ENCODE measurements at regions not wholly inside any gene's neighbourhood (a gene's known extent, or its start where the extent isn't known, plus 50 kb on each side); places are given as distances from the start of the nearest gene placed in this dataset.

DNA sequence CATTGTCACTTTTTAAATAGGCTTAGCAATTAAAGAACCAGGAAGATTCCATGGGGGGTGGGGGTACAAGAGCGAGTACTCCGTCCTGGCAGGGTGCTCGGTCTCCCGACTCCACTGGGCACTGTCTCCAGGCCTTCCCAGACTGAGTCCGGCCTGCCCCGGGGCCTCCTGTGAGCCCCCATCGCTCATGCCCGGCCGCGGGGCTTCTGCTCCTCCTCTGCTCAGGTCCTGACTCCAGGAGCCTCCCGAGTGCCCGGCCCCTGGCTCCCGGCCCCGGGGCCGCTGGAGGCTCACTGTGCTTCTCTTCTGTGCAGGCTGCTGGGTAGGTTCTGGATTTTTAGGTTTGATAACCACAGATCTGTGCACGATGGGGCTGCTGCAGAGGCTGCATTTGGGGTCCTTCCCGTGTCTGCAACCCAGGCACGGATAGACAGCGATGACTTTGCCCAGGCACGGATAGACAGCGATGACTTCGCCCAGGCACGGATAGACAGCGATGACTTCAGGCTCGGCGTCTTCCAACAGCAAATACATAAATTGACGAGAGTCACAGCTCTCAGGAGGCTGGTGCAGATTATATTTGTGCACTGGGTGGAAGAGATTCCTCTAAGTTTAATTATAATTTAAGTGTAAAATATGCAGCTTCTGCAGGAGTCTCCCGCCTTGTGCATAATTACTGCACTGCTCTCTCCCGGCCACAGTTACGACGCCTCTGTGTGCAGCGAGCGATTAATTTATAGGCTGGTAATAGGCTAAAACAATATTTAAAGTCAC, 74.8 kb upstream of the RXRA start:
- no peak for FAIRE-seq

DNA sequence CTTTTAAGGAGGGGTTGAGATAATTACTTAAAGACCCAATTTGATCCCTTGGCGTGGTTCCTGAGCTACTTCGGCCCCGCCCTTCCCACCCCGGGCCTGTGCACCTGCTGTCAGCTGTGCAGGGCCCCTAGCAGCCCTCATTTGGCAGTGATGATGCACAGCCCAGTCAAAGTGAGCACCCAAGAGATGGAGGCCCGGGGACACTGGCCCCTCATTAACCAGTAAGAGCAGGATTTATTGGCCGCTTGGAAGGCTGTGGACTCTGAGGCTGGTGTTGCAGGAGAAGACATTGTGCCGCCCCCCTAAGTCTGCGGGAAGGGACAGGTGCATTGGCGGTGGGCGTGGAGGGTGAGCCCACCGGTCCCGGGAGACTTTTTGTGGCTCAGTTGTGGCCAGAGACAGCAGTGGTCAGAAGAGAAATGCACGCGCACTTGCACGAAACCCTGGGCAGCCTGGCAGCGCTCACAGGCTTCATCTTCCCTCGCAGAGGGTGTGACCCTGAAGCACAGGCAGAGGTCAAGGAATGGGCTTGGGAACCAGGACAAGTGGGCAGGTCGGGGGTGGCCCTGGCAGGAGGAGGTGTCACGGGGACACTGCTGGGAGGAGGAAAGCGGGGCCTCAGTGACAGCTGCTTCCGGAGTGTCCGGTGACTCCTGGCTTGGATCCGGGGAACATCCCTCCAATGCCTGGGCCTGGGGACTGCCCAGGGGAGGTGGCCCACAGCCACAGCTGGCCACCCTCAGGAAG, 74.0 kb upstream of the RXRA start:
- no peak for FAIRE-seq

DNA sequence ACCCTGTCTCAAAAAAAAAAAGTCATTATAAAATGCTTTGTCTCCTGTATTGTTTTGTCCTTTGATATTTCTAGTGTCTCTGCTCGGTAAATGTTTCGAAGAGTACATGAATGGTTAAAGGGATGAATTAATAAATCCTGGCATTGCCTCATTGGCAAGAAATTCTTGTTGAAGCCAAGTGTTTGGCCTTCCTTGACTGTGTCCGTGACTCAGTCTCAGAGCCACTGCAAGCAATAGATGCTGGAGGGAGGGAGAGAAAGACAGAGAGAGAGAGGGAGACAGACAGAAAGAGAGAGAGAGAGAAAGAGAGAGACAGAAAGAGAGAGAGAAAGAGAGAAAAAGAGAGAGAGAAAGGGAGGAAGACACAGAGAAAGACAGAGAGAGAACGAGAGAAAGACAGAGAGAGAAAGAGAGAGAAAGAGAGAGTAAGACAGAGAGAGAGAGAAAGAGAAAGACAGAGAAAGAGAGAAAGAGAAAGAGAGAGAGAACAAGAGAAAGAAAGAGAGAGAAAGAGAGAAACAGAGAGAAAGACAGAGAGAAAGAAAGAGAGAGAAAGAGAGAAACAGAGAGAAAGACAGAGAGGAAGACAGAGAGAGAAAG, 72.5 kb upstream of the RXRA start:
- FAIRE-seq: no peak

DNA sequence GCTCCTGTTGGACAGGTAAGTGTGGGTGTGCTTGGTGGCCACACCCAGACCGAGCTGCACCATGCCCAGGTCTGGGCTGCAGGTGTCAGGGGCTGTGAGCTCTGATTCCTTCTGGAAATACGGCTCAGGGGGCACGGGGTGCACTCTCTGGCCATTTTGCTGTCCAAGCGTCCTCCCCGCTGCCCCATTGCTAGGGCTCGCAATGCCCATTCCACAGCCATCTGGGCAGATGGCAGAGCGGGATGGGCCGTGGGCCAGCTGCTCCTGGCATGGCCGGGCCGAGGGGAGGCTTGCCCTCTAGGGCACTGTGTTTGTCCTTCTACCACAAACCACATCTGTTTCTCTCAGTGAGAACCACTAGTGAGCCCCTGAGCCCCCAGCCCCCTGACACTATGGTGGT, 67.9 kb upstream of the RXRA start:
- FAIRE-seq: no peak

DNA sequence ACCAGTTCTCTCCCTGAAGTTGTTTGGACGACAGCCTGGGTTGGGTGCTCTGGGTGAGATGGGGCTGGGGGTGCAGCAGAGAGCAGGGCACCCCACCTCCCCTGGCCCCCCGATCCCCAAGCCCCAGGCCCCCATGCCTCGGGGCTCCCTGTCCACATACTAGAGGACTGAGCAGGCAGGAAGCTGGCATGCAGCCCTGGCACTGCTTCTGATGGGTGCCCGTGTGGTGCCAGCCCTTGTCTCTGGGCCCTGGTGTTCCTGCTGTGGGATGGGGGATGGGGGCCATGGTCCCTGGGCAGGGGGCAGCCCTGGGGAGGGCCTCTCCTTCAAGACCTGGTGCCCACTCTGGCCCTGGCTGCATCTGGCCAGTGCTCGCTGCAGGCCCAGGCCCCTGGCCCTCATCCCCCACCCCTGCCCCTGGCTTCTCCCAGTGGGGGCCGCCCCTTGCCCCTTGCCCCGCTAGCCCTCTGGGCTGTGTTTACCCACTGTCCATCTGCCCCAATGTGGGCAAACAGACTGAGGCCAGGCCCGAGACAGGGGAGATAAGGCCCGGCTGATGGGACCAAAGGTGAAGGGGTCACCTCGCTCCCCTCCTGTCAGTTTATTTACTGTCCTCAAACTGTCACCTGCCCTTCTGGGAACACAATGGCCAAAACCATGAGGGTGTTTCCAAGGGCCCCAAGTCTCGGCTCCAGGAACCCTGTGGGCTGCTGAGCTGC, 67.3 kb upstream of the RXRA start:
- no peak for FAIRE-seq

DNA sequence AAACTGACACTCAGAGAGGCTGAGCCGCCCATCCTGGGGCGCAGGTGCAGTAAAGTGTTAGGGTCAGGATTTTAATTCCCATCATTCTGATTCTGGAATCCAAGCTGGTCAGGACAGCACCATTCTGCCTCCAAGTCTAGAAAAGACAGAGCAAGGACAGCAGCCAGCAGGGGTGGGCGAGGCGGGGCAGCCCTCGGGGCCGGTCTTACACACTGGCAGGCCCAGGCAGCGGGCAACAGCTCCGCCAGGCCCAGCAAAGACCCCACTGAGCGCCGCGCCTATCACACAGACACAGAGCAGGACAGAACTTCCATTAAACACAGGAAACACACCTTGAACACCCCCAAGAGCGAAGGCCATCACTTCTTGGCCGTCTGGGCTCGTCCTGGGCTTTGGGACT, 66.5 kb upstream of the RXRA start:
- no peak for FAIRE-seq

DNA sequence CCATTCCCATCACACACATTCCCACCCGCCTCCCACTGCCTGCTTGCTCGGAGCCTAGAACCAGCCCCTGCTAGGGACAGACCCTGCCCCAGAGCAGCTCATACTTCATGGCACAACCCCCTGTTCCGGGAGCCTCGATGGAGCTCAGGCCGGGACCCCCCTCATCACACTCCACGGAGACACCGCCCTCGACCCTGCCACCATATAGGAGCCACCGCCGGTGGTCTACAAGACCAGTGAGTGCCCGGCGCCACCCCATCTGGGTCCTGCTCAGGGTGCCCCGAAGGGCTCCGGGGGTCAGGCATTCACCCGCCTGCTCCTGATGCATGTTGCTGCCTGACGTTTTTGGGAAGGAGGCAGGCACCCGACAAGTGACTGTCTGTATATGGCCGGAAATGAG, 65.5 kb upstream of the RXRA start:
- FAIRE-seq: no peak

DNA sequence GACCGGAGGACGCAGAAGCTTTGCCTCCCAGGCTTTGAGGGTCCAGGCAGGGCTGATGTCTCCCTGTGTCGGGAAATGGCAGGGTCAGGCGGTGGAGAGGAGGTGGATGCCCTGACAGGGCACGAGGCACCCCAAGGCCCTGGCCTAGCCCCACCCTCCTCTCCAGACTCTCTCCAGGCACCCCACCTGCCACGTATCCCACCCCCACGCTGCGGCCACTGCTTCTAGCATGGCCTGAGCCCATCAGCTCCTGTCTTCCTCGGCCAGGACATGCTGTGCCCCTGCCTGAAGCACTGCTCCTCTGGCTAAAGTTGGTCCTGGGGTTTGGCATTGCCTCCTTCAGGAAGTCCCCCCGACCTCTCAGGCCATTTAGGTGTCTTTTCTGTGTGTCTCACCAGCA, 64.2 kb upstream of the RXRA start:
- FAIRE-seq: no peak

DNA sequence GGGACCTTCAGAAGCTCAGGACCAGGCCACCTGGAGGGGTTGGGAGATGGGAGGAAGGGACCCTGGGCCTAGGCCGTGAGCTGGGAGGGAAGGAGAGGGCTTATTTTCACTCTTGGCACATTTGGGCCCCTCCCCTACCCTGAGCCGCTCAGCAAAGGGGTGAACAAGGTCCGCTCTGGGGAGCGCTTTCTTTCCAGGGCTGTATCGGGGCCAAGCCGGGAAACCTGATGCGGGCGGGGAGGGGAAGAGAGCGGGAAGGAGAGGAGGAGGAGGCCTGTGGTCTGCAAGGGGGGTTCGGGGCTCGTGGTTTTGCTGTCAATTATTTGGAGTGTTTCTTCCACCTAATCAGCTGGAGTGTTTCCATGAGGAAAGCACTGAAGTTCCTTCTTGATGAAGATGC, 62.7 kb upstream of the RXRA start:
- no peak for FAIRE-seq

DNA sequence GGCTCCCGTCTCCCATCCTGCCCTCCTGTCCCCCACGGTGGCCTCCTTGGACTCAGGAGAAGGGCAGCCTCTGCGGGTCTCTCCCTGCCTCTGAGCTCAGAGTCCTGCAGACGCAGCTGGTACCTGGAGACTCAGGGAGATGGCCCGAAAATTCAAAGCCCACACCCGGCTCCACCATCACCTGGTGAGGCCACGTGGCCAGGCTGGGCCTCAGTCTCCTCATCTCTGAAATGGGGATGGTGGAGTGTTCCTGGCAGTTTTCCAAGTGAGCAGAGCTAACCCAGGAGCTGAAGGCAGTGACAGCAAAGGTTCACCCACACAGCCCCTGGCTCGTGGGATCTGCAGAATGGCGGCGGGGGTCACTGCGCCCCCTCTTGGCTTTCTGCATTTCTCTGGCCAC, 62.1 kb upstream of the RXRA start:
- FAIRE-seq: no peak

DNA sequence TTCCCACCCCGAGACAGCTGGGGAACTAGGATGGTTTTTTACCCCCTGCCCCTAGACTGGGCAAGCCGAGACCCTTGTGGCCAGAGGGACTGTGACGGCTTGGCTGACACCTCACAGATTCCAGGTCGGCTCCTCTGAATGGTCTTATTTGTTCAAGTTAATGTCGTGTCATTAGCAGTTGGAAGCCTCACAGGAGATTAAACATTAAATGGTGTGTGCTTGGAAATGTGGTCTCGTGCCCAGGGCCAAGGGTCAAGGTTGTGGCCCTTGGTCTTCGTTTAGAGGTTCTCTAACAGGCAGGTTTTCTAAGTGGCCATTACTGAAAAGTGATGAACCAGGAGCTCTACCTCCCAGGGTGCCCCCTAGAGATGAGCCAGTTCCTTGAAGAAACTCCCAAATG, 61.2 kb upstream of the RXRA start:
- FAIRE-seq: no peak

DNA sequence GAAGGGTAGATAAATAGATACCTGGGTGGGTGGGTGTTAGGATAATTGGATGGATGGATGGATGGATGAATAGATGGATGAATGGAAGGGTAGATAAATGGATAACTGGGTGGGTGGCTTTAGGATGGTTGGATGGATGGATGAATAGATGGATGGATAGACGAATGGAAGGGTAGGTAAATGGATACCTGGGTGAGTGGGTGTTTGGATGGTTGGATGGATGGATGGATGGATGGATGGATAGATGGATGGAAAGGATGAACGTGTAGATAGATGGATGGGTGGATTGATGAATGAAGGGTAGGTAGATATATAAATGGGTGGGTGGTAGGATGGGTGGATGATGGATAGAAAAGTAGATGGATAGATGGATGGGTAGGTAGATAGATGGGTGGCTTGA, 59.8 kb upstream of the RXRA start:
- no peak for FAIRE-seq

DNA sequence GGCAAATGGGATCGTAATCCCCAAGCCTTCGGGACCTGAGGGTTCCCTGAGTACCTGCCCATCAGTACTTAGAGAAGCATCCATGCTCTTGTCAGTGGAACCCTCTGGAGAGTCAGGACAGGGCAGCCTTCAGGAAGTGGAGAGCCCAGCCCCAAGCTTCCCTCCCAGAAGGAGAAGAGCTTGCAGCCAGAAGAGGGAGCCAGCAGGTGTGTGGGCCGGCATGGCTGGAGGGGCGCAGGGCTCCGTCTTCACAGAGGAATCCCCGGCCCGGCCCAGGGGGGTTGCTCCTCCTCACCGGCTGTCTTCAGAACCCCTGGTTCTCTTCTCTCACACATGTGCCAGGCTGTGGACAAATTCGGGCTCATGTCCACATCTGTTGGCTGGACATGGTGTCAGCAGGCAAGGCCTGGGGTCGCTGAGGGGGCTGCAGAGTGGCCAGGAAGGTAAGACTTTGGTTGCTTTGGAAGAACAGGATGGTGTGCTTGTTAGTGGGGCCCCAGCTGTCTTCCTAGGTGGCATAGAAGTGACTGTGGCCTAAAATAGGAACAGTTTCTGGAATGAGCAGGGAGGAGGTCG, 58.9 kb upstream of the RXRA start:
- no peak for FAIRE-seq

DNA sequence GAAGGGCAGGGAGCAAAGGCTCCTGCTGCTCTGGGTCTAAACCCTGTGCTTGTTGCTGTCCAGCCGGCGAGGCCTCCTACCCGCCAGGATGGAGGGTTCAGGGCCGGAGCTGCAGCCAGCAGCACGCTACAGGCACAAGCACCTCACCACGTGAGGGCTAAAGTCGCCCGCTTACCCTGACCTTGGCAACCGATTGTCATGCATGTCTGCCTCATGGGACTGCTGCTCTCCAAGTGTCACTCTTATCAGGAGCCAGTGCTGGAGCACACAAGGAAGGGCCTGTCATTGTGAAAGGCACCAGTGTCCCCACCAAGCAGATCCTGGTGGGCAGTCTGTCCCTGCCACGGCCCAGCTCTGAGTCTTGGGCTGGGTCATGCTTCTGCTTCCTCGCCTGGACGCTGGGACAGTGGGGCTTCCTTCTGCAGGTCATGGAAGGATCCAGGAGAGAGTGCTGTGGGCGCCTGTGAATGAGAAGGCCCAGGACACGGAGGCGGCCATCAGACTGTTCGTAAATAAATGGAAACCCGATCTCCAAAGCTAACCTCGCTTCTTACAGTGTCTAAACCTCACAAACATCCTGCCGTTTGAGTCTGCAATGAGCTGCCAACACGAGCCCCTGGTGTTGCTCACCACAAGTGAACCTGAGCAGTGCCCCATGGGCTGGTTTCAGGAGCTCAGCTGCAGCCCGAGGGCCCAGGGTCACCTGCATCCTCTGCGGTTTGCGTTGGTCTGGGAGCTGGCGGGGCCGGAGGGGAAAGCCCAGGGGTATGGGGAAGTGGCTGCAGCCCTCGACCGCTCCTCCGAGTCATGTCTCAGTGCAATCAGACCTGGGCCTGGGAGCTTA, 58.2 kb upstream of the RXRA start:
- no peak for FAIRE-seq

DNA sequence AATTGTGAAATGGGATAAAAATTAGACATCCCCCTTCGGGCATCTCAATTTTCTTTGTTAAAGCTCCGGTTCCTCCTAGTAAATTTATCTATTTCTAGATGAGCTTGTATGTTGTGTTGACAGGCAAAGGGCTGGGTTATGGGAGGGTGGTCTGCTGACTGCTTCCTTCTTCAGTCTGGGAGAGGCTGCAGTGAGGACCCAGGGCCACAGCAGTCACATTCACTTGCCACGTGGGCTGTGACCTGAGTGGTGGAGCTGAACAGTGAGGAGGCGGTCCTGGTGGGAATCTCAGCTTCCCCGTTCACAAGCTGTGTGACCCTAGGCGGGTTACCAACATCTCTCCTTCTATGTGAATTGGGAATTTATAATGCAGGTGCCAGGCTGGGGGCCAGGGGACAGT, 57.5 kb upstream of the RXRA start:
- no peak for FAIRE-seq

DNA sequence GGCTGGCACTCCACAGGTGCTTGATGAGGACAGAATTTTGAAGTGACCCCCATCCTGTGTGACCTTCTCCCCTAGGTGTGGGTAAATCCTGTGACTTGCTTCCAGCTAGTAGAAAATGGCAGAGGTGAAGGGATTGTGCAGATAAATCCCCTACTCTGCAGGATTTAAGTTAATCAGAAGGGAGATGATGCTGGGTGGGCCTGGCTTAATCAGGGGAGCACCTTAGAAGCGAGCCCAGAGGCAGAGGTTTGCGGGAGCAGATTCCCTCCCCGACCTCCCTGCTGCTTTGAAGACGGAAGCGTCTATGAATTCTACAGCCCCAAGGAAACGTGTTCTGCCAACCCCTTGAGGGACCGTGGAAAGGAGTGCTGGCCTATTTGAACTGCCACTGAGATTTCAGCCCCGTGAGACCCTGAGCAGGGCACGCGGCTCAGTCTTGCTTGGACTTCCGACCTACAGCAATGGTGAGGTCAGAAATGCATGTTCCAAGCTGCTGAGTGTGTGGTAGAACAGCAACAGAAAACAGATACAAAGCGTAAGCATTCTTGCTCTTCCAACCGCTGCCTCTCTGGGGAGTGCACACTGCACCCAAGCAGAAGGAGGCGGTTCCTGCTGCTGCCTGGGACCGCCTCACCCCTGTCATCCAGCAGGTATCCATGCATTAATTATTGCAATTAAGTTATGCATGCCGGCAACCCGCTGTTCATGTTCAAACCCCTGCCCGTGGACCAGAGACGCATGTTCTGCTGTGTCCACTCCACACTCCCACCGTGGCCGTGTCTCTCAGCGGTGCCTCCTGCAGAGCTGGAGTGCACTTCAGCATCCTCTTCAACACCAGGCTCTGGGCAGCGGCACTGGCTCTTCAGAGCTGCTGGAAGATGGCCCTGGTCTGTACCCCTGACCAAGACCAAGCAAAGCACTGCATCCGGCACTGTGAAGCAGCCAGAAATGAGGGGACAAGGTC, 54.6 kb upstream of the RXRA start:
- FAIRE-seq: no peak

DNA sequence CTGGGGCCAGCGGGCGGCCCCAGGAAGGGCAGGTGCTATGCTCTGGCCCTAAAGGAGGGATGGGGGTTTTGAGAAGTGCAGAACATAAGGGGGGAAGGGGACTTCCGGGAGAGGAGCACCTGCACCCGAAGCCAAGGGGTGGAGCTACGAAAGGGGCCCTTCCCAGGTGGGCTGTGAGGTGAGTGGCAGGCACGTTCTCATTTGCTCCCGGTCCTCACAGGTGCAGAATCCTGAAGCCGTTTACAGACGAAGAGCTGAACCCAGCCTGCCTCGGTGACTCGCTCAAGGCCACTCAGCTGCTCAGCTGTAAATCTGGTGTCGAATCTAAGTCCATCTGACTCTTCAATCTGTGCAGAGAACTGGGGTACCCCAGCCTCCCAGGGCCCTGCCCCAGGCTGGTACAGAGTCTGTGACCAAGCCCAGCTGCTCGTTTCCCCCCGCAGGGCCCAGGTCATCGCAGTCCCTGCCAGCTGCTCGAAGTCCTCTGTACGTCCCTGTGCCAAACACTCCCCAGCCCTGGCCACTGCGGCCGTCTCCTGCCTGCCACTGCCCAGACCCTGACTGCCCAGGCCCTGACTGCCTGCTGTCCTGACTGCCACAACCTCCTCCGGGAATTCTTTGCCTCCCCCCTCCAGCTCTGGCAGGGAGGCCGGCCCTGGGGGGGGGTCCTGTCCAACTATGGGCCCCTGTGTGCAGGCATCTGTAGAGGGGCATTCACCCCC, 53.8 kb upstream of the RXRA start:
- no peak for FAIRE-seq

DNA sequence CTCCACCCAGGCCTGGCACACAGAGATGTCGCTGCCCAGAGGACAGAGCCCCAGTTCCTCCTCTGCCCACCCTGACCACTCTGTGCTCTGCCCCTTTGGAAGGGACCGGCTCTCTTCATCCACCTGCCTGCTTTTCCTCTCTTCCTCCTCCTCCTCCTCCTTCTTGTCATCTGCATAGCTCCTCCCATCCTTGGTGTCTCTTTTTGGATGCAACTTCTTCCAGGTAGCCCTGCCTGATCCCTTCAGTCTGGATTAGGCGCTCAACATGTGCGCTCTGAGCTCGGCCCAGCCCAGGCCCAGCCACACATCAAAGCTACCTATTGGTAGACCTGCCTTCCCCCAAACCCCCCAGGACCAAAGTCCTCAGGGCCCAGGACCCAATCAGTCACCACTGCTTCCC, 52.6 kb upstream of the RXRA start:
- FAIRE-seq: no peak

DNA sequence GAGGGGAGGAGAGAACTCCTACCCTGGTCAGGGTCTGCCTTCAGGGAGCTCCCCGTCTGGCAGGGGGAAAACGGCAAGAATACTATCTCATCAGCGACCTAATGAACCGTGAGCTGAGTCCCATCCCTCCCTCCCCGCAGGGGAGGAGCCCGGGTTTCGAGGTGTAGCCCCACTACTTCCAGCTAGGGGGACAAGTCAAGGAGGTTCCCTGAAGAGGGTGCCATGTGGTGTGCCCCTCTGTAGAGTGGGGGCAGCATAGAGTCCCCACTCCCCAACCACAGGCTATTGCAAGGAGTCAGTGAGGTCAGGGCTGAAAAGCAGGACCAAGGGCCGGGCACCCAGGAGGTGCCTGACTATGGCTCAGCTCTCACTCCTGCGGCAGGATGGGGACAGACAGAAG, 50.9 kb upstream of the RXRA start:
- FAIRE-seq: no peak

Data from endometrium (tissue), 2 donors.